ENCODE measurements at regions not wholly inside any gene's neighbourhood (a gene's known extent, or its start where the extent isn't known, plus 50 kb on each side); places are given as distances from the start of the nearest gene placed in this dataset.
A peak's percentile ranks its signal among the peaks of the same experiment; 100 is the strongest.

DNA sequence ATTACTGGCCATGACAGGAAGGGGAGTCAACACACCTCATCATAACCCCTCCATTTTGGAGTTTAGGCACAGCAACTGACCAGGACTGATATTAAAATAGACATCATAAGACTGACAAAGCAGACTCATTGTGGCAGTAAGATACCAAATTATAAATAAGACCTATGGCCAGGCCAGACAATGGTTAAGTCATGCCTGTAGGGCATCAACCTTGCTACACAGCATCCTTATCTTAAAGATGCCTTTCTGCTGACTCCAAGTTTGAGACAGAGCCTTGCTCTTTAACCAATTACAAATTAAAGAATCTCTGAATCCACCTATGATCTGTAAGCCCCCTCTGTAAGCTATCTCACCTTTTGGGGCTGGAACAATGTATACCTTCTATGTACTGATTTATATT is 65.5 kb downstream of the VCX2 start:
- TF ChIP-seq JUND (IDR thresholded peaks at IDR 0.05; ENCODE audit: low read depth) = no peak
- no peak for DNase-seq (ENCODE audit: low read depth in 1 of 2, low spot score in 1 of 2)
- in situ Hi-C loops (cut with HindIII; ENCODE audit: low pct_unique_long_range_greater_than_20kb, low sequenced_read_pairs) = no loop called here

DNA sequence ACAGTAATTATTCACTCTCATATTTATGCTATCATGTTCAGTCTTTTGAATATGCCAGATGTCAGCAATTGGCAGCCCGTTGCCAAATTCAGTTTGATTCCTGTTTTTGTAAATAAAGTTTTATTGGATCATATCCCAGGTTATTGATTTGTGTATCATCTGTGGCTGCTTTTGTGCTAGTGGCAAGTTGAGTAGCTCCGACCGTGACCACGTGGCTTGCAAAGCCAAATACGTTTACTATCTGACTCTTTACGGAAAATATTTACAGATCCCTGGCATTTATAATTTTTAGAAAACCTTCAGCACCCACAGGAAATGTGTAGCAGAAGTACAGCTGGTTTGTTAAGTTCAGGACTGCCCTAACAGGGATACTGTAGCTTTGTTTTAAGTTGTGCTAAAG is 67.4 kb downstream of the VCX2 start:
- no peak for TF ChIP-seq JUND (IDR thresholded peaks at IDR 0.05; ENCODE audit: low read depth)
- in situ Hi-C loops (cut with HindIII; ENCODE audit: low pct_unique_long_range_greater_than_20kb, low sequenced_read_pairs) = no loop called here
- no peak for DNase-seq (ENCODE audit: low read depth in 1 of 2, low spot score in 1 of 2)

DNA sequence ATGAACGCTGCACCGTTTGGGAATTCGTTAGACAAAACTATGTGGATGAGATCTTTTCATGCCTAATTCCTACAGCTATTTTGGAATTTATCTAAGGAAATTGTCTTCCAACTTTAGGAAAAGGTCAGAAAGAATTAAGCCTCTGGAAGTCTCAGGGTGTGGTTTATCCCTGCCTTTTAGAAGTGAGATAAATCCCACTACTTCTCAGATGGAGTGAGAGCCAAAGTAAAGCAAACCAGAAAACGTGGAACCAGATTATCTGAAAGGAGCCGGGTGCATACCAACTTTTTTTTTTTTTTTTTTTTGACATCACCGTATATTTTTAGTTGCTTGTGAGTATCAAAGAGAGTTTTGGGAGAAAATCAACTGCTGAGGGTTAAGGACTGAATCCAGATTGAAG is 79.6 kb downstream of the VCX2 start:
- in situ Hi-C loops (cut with HindIII; ENCODE audit: low pct_unique_long_range_greater_than_20kb, low sequenced_read_pairs) = no loop called here
- no peak for TF ChIP-seq JUND (IDR thresholded peaks at IDR 0.05; ENCODE audit: low read depth)
- no peak for DNase-seq (ENCODE audit: low read depth in 1 of 2, low spot score in 1 of 2)

DNA sequence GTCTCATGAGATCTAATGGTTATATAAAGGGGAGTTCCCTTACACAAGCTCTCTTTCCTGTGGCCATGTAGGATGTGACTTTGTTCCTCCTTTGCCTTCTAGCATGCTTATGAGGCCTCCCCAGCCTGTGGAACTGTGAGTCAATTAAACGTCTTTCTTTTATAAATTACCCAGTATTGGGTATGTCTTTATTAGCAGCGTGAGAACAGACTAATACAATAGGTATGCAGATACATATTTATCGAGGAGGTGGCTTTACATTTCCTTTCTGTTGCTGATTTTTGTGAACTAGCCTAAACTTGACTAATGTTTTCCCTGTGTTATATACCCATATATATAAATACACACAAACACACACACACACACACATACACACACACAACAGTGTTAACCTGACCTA is 80.2 kb downstream of the VCX2 start:
- no peak for TF ChIP-seq JUND (IDR thresholded peaks at IDR 0.05; ENCODE audit: low read depth)
- DNase-seq (ENCODE audit: low read depth in 1 of 2, low spot score in 1 of 2) = no peak
- in situ Hi-C loops (cut with HindIII; ENCODE audit: low pct_unique_long_range_greater_than_20kb, low sequenced_read_pairs) = no loop called here

DNA sequence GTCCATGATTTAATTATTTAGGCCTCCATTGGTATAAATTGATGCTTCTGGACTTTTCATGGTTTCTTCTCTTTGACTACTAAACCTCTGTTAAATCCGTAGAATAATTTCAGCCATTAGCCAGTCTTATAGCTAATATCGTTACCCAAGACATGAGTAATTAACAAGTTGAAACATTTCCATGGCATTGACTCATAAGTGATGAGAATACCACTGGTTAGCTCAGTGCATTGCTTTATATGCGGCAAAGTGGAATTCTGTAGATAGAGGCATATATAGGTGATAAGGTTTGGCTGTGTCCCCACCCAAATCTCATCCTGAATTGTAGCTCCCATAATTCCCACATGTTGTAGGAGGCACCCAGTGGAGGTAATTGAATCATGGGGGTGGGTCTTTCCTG is 80.6 kb downstream of the VCX2 start:
- no peak for TF ChIP-seq JUND (IDR thresholded peaks at IDR 0.05; ENCODE audit: low read depth)
- DNase-seq (ENCODE audit: low read depth in 1 of 2, low spot score in 1 of 2) = no peak
- in situ Hi-C loops (cut with HindIII; ENCODE audit: low pct_unique_long_range_greater_than_20kb, low sequenced_read_pairs) = no loop called here

DNA sequence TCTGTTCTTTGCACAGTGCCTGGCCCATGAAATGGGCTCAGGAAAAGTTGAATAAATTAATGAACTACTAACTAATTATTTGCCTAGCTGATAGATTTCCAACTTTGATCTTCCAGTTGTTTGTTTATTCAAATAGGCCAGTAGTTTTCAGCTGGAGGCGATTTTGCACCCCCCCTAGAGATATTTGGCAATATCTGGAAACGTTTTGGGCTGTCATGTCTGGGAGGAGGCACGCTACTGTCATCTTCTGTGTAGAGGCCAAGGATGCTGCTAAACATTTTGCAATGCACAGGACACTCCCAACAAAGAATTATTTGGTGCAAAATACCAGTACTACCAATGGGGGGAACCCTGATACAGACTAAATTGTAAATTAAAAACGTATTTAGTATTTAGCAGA is 81.9 kb downstream of the VCX2 start:
- in situ Hi-C loops (cut with HindIII; ENCODE audit: low pct_unique_long_range_greater_than_20kb, low sequenced_read_pairs) = no loop called here
- no peak for DNase-seq (ENCODE audit: low read depth in 1 of 2, low spot score in 1 of 2)
- no peak for TF ChIP-seq JUND (IDR thresholded peaks at IDR 0.05; ENCODE audit: low read depth)

DNA sequence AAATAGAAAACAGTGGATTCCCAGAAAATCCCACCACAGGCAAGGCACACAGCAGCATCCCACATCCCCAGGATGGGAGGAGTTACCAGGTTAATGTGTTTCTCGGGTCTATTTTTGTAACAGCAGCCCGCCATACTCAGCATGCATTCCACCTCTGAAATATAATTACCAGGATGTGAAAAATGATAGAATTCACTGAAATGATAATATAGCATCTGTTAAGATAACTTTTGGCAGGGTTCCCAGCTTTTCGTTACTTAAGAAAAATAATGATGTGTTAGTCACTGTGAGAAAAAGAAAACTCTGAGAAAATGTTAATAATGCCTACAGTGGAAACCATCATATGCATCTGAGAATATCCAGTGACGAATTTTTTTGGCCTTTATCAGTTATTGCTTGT is 87.1 kb downstream of the VCX2 start:
- DNase-seq (ENCODE audit: low read depth in 1 of 2, low spot score in 1 of 2) = no peak
- TF ChIP-seq JUND (IDR thresholded peaks at IDR 0.05; ENCODE audit: low read depth) = no peak
- in situ Hi-C loops (cut with HindIII; ENCODE audit: low pct_unique_long_range_greater_than_20kb, low sequenced_read_pairs) = no loop called here

DNA sequence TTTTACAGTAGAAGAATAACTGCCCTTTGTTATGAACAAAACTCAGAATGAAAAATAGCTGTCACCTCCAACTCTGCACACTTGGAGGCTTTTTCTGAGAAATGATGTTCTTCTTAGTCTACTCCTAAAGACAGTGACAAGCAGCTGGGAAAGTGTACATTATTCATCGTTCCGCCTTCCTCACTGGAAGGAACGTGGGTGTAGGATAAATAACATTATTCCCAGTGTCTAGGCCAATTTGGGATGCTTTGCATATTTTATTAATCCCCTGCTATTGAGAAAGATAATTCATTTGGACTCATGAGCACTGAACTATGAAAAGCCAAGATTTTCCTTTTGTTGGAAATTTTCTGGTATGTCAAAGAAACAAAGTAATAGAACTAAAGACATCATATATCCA is 87.8 kb downstream of the VCX2 start:
- TF ChIP-seq JUND (IDR thresholded peaks at IDR 0.05; ENCODE audit: low read depth) = no peak
- in situ Hi-C loops (cut with HindIII; ENCODE audit: low pct_unique_long_range_greater_than_20kb, low sequenced_read_pairs) = no loop called here

DNA sequence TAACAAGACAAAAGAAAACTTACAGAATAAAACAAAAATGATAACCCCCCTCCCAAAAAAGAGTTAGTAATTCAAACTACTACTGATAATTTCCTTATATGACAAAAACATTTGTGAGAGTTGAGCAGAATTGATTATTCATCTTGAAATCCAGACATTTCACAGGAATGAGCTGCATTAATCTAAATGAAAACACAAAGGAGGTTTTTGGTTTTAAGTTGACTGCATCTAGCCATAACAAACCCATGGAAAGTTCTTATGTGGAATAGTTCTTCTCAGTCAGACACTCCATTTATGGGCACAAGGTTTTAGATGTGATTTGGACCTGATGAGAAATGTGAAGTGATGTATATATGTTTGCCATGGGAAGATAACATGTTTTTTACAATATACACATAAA is 95.4 kb downstream of the VCX2 start:
- DNase-seq (ENCODE audit: low read depth in 1 of 2, low spot score in 1 of 2) = no peak
- in situ Hi-C loops (cut with HindIII; ENCODE audit: low pct_unique_long_range_greater_than_20kb, low sequenced_read_pairs) = no loop called here
- TF ChIP-seq JUND (IDR thresholded peaks at IDR 0.05; ENCODE audit: low read depth) = no peak

More for the DNA sequence above, 87.8 kb downstream of the VCX2 start:
- DNase-seq (ENCODE audit: low read depth in 1 of 2, low spot score in 1 of 2) = no peak

DNA sequence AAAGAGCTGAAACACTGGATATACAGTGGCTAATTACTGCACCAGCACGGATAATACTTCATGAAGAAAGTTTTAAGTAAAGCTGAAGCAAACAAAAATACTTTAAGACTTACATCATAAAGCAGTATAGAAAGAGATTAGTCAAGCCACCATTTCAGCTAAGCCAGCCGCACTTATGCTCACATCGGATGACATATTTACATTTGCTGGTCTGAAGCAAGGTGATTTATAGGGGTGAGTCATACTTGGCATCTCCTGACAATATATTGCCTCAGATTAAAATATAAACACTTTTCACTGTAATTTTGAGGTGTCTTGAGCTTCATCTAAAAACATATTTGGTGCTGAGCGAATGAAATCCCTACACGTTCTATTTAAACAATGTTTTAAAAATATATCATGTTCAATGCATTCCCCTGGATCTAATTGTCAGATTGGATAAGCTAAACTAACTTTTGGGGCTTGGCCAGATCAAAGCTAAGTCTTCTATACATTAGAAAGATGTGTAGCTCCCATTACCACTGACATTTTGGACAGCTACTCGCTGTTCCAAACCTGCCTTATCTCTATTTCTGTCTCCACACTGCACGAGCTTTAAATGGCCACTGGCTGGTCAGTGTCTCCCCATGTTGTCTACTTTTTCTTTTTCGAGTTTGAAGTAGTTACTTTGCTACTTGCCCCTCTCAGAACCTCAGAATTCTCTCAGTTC is 103.2 kb downstream of the VCX2 start:
- in situ Hi-C loops (cut with HindIII; ENCODE audit: low pct_unique_long_range_greater_than_20kb, low sequenced_read_pairs) = no loop called here
- TF ChIP-seq JUND (IDR thresholded peaks at IDR 0.05; ENCODE audit: low read depth) = no peak
- peak in 1 of 2 experiments; percentile 10 for DNase-seq (ENCODE audit: low read depth in 1 of 2, low spot score in 1 of 2)

DNA sequence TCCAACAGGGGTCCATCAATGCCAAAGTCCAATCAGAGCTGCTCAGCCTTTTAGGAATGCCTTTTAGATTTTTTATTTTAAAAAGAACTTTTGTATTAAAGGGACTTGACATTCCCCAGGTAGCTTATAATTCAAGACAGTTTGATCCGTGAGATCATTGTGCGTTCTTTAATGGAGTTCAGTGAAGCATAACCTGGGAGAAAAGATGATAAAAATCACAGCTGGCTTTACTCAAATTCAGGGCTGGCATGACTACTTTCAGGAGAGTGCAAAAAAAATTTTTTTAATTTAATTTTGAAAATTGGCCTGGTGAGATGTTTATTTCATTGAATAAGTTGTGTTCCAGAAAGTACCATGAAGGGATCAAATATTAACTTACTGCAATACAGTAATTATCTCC is 118.2 kb downstream of the VCX2 start:
- no peak for DNase-seq (ENCODE audit: low read depth in 1 of 2, low spot score in 1 of 2)
- in situ Hi-C loops (cut with HindIII; ENCODE audit: low pct_unique_long_range_greater_than_20kb, low sequenced_read_pairs) = no loop called here
- TF ChIP-seq JUND (IDR thresholded peaks at IDR 0.05; ENCODE audit: low read depth) = no peak

DNA sequence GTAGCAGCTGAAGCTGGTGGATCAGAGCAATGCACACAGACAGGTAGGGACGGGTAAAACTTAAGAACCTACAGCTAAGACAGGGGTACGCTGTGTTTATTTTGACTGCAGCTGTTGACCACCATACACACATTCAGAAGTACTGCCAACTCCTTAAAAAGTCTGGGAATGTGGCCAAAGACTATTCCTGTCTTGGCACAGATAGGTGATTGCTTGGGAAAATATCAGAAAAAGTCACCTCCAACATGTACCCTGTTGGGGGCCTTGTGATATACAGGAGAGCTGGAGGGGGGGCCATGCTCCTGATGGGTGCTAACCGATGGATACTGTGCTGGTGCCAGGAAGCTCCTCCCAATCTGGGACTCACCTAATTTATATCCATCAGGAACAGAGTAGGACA is 121.2 kb downstream of the VCX2 start:
- no peak for TF ChIP-seq JUND (IDR thresholded peaks at IDR 0.05; ENCODE audit: low read depth)
- in situ Hi-C loops (cut with HindIII; ENCODE audit: low pct_unique_long_range_greater_than_20kb, low sequenced_read_pairs) = no loop called here

DNA sequence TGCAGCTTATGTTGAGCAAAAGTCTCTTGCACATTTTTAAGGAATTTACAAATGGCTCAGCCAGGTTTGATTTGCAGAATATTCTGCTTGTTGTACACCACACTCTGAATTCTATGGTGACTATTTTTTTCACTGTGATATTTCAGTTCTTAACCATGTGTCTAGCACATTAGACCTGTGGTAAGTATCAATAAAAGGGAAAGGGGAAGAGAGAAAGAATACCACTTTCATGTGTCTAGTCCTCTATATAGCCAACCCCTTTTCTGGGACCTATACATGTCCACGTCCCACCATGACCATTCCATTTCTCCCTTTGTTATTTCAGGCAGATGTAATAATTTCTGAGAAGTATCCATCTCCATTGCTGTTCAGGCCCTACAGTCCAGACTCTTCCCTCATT is 121.3 kb upstream of the PNPLA4 start:
- TF ChIP-seq JUND (IDR thresholded peaks at IDR 0.05; ENCODE audit: low read depth) = no peak
- DNase-seq (ENCODE audit: low read depth in 1 of 2, low spot score in 1 of 2) = no peak
- in situ Hi-C loops (cut with HindIII; ENCODE audit: low pct_unique_long_range_greater_than_20kb, low sequenced_read_pairs) = no loop called here

More for the DNA sequence above, 121.2 kb downstream of the VCX2 start:
- DNase-seq (ENCODE audit: low read depth in 1 of 2, low spot score in 1 of 2) = no peak

DNA sequence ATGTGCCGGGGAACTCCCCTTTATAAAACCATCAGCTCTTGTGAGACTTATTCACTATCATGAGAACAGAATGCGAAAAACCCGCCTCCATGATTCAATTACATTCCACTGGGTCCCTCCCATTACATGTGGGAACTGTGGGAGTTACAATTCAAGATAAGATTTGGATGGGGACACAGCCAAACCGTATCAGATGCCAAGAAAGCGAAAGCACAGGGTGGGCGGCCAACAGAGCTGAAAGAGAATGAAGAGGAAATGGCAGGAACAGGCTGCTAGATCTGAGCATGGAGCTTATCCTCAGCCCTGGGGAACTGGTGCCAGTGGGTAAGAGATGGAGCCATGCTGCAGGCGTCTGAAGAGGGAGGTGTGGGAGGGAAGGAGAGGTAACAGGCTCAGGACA is 117.7 kb upstream of the PNPLA4 start:
- in situ Hi-C loops (cut with HindIII; ENCODE audit: low pct_unique_long_range_greater_than_20kb, low sequenced_read_pairs) = no loop called here
- no peak for TF ChIP-seq JUND (IDR thresholded peaks at IDR 0.05; ENCODE audit: low read depth)
- no peak for DNase-seq (ENCODE audit: low read depth in 1 of 2, low spot score in 1 of 2)
